ENCODE measurements at regions not wholly inside any gene's neighbourhood (a gene's known extent, or its start where the extent isn't known, plus 50 kb on each side); places are given as distances from the start of the nearest gene placed in this dataset.
A peak's percentile ranks its signal among the peaks of the same experiment; 100 is the strongest.
"Not testable (repeated sequence)": the region's sequence is repeated elsewhere in the genome, so short reads cannot be mapped to it uniquely, and the experiment has no call there.

DNA sequence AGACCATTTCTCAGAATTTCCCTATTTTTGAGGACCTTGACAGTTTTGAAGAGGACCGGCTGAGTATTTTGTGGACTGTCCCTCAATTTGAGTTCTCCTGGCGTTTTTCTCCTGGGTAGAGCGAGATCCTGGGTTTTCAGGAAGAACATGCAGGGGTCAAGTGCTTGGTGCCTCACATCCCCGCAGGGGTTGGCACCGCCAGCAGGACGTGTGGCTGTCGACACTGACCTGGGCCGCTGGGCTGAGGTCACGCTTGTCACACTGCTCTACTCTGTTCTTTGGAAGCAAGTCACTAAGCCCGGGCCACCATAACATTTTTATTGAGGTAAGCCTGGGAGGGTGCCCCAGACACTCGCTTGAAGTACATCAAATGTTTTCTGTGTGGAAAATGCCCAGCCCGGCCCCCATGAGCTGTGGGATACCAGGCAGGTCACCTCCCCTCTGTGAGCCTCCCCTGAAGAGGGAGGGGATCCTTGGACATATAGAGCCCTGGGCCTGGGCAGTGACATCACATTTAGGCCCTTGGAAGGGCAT, 112.0 kb downstream of the NPIPB11 start:
- DNase-seq, result not testable (repeated sequence)

DNA sequence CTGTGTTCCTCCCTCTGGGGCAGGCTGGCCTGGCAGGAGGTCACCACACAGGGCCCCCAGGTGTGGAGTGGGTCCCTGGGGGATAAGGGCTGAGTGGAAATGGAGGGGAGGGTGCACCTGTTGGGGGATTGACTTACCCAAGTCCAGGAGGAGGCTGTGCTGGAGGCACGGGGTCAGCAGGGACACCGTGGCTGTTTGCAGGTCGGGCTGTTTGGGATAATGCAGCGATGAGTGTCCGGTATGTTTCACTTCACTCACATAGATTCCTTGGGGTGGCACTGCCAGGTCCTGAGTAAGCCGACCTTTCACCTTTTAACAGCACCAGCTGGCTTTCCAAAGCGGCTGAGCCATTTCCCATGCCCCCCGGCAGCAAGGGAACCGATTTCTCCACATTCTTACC, 113.0 kb downstream of the NPIPB11 start:
- DNase-seq, result not testable (repeated sequence)

DNA sequence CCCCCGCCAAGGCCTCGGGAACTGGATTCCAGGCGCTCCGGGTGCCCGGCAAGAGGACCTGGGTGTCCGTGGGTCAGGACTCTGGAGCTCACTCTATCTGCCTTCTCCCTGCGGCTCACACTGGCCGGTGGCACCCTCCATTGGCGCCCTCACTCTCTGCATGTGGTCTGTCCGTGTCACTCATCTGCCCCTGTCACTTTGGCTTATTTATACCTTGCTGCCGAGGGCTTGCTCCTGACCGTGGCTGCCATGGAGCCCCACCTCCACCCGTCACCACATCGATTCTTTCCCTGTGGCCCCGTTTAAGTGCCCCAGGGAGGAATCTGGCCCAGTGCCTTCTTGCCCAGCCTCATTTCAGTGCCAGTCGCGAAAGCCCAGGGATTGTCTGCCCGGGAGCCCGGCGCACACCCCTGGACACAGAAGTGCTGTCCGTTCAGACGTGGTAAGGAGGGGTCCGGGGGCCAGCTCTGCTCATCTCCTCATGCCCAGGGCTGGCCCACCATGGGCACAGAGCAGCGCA, 113.5 kb downstream of the NPIPB11 start:
- not testable (repeated sequence) for DNase-seq

DNA sequence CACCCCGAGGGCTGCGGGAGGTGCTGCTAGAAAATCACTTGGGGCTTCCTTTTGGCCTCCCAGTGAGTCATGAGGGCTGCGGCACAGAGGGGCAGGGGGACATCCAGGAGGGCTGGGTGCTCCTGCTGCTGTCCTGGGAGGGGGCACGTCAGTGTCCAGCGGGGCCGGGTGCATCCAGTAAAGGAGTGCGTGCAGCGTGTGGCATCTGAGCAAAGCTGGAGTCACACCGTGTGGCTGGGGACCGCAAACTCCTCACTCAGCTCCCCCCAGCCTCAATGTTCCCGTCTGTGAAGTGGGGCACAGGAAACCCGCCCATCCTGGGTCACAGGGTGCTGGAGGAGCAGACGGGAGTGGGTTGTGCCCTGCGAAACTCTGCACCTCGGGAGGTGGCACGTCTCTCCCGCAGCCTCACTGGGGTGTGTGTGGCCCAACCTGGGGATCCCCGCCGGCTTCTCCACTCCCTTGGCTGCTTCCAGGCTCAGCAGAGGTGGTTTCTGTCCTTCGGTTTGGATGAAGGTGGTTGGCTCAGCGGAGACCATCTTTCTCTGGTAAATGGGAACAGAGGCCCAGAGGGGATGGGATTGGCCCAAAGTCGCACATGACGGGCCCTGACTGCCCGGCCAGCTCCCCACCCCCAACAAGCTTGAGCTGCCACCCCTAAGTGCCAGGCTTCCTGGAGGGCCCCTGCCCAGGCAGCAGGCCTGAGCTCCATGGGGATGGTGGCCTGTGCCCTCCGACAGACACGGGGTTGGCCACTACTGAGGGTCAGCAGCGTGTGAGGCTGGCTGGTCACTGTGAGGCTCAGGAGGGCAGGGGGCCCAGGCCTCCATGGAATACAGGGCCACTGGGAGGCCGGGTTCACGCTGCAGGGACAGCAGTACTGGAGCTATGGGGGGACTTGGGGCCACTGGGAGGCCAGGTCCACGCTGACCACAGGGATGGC, 114.9 kb downstream of the NPIPB11 start:
- DNase-seq, result peak; percentile 2

DNA sequence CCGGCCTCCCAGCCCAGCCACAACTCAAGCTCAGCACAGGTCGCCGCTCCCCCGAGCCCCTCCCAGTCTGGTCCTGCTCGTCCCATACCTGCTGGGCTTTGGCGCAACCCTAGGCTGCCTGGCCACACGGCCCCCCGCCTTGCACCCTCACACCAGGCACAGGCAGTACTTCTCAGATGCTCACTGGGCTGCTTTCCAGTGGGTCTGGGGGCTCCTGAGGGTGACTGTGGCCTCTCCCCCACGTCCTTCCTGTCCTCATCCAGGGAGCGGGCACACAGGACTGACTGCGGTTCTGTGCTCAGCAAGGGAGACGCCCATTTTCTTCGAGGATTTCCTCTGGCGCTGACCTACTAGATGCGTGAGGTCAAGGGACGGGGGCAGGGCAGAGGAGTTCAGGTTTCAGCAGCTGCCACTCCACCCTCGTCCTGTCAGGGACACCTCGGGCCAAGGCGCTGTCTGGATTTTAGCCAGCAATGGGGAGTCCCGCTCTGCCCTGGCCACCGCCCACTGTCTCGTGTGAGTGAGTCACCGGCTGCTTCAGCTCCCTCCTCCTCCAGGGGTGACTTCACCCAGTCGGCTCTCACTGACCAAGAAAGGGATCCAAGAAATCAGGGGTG, 115.8 kb downstream of the NPIPB11 start:
- peak; percentile 74 for DNase-seq

DNA sequence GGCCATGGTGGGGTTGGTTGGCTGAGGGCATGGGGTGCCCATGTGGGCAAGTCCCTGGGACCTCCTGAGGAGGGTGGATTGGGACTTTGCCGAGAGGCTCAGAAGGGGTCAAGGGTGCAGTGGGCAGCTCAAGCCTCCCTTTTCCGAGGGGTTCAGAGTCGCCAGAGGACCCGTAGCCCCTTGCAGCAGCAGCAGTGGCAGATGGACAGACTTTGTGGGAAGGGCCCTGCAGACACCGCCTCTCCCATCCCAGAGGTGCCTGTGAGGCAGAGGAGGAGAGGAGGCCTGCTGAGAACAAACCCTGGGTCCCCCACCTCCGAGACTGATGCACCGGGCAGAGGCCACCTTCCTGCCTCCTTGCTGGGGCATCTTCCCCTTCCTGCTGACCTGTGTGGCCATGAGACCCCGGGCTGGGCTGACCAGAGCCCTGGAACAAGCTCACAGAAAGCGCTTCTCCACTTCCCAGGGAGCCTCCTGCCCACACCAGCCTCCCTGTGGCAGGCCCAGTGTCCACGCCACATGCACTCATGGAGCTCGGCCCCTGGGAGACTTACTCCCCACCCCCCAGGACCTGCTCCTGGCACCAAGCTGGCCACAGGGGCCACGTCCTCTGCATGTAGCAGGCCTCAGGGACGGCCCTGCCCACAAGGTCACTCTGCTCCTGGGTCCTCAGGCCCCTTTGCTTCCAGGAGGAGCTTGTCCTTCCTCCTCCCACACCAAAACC, 116.8 kb downstream of the NPIPB11 start:
- not testable (repeated sequence) for DNase-seq

DNA sequence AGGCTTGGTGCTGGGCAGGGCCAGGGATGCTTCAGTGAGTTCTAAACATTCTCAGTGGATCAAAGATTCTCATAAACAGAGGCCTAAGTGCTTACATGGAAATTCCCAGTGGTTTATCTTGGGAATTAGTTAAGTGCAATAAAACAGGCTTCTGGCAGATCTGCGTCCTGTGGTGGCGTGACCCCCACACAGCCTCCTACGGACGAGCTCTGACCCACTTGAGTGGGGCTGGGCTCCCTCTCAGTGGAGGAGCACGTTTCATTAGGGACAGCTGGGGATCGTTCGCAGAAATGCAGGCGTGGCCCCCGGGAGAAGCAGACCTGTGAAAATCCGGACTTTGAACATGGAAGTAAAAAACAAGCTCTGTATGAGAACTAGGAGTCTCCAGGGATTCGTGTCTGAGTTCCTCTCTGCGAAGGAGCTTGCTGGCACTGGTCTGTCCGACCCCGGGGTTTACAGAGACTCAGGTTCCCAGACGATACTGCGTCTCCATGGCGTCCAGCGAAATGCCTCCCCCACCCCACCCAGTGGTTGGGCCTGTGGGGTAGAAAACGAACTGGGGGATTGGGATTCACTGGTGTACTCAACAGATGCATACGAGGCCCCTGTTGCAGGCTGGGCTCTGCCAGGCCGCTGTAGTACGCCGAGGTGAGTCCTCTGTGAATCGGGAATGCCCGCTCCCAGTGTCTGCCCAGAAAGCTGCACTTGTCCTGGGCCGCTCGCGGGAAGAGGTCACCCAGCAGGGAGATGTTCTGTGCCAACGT, 117.6 kb downstream of the NPIPB11 start:
- not testable (repeated sequence) for DNase-seq

DNA sequence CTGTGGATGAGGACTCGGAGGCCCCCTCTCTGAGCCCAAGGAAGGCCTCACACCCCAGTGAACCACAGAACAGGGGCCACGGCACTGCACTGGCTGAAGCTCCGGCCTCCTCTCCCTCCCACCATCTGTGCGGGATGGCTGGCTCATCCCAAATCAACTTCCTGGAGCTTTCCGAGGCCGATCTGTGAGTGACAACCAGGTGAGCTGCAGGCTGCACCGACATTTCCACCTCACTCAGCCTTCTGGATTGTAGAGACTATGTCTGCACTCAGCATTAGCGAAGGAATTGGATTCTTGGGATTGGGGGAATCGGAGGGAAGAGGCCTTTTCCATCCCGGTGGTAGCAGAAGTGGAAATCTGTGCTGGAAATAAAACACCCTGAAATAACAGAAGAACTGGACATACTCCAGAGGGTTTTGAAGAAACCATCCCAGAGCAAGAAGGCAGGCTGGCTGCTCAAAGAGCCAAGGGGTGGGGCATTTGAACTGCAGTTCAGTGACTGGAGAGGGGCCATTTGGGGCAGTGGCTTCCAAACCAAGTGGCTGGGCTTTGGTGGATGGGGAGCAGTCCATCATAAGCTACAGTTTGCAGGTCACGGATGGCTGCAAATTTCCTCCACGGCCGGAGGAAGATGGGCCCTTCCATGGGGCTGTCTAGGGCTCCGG, 118.5 kb downstream of the NPIPB11 start:
- DNase-seq, result not testable (repeated sequence)

DNA sequence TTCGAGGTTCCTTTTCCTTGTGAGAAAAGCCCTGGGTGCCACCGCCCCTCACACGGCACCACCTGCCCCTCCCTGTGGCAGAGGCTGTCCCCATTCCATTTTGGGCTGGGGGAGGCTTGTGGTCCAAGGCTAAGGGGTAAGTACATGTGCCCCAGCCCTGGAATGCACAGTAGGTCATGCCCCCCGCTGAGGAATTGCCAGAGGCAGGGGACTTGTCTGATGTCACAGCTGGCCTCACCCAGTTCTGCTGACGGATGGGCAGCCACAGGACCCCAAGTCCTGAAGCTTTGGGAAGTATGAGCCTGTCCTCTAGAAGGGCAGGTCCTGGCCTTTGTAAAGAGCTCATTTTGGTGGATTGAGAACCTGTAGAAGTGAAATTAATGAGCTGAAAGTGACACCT, 119.3 kb downstream of the NPIPB11 start:
- DNase-seq, result not testable (repeated sequence)

DNA sequence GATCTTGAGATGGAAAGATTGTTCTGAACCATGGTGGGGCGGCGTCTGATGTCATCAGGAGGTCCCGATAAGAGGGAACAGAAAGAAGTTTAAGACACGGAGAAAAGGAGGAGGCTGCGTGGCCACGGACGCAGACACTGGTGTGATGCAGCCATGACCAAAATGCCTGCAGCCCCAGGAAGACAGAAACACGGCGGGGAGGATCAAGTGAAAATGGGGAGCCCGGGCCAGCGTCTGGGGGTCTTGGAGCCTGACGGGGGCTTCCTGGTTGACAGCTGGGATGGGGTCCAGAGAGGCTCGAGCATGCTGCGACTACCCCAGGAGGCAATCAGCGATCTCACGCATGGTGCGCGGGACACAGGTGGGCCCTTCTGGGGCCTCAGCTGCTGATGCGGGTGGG, 119.7 kb downstream of the NPIPB11 start:
- DNase-seq, result not testable (repeated sequence)

DNA sequence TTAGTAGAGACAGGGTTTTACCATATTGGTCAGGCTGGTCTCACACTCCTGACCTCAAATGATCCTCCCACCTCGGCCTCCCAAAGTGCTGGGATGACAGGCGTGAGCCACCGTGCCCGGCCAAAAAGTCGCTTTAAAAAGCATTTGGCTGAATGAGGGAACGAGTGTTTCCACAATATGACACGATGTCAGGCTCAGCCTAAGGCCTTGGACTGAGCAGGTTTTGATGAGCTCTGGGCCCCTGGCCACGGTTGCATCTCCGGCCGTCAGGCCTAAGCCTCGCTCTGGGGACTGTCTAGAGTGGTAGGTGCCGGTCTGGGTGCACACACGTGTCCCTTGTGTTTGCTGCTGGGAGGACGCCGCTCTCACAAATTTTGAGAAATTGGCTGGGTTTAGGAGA, 120.3 kb downstream of the NPIPB11 start:
- DNase-seq, result not testable (repeated sequence)

DNA sequence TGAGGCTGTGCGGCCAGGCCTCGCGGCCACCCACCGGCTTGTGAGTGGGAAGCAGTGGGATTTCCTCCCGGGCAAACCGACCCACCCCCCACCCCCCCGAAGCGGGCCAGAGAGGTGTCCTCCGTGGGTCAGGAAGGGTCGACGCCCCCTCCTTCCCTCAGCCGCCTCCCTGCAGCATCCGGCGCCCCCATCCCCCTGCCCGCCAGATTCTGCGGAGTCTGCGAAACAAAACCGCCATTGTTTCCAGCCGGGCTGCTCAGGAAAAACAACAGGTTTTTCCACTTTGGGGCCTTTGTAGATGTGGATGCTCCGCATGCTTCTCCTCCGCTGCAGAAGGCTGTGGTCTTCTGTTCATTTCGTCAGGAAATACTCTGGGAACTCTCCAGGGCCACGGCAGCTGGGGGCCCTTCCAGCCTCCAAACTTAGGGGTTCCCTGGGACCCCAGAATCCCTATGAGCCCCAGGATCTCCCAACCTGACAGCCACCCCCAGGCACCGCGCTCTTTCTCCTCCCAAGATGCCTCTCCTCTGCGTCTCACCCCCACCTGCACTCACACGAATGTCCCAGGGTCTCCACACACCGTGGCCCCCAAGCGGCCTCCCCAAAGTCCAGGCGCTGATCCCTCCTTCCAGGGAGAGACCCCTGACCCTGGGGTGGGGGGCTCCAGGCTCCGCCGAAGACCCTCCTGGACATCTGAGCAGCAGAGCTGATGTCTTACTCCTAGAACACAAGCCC, 121.2 kb downstream of the NPIPB11 start:
- not testable (repeated sequence) for DNase-seq

DNA sequence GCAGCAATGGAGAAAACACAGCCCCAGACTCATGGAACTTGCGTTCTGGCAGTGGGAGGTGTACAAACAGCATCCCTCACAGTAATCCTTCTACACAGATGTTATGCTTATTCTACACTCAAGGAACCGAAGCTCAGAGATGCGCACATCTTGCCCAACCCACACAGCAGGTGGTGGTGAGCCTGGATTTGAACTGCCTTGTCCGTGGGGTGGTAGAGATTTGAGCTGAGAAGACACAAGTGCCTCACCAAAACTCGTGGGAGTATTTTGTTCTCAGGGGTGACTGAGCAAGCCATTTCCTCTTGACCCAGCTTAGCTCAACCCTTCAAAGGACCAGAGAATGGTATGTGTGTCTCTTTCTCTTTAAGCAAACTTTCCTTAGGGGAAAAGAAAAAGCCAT, 121.8 kb downstream of the NPIPB11 start:
- DNase-seq, result not testable (repeated sequence)

DNA sequence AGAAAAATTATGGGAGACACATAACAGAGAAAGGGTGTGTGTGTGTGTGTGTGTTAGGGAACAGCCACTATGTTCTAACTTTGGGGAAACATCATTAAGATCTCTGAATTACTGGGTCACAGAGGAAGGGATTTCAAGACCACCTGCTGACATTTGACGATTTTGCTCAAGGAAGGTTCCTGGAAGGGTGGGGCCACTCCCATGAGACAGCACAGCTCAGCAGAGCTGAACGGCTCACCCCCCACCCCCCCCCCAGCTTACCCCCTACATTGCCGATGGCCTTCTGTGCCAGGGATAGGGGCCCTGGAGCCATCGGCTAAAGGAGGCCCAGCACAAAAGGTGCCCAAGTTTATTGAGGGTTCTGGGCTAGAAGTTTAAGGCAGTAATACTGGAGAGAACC, 122.4 kb downstream of the NPIPB11 start:
- DNase-seq, result not testable (repeated sequence)

DNA sequence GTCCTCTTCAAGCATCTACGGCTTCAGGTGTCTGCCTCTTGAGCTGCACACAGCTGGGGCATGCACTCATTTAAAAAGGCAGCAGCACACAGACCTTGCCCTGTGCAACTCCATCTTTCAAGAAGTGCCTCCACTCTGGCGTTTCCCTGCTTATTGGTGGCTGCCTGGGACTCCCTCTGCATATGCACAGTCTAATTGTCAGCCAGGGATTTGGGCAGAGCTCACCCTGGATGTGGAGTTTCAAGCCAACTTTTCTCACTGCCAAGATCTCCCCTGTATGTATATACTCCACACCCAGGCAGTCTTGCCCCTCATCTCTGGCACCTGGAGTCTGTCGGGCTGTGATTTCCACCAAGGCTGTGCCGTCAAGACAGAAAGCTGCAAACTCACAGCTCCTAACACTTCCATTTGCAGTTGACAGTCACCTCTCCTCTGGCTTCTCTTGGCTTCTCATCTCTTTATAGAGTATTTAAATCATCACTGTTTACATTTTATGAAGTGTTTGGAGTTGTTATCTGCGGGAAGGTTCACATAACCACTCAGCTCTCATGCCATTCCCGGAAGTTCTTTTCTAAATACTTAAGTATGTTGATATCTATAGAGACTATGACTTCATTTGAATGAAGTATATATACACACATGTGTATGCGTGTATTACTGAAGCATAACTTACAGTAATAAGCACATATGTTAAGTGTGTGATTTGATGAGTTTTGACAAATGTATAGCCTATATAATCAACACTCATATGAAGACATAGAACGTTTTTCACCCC, 128.2 kb downstream of the NPIPB11 start:
- not testable (repeated sequence) for DNase-seq

DNA sequence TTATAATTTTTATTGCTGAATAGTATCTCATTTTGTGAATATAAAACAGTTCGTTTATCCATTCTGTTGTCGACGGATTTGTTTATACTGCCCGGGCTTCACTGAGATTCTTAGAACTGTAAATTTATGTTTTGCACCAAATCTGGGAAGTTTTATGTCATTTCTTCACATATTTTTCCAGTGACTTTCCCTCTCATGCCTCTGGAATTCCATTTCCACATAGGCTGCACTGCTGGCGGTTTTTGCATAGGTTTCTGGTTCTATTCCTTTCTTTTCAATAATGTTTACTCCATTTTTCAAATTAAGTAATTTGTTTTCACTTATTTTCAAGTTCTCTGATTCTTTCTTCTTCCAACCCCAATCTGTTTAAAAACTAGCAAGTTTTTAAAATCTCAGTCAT, 130.1 kb downstream of the NPIPB11 start:
- not testable (repeated sequence) for DNase-seq

DNA sequence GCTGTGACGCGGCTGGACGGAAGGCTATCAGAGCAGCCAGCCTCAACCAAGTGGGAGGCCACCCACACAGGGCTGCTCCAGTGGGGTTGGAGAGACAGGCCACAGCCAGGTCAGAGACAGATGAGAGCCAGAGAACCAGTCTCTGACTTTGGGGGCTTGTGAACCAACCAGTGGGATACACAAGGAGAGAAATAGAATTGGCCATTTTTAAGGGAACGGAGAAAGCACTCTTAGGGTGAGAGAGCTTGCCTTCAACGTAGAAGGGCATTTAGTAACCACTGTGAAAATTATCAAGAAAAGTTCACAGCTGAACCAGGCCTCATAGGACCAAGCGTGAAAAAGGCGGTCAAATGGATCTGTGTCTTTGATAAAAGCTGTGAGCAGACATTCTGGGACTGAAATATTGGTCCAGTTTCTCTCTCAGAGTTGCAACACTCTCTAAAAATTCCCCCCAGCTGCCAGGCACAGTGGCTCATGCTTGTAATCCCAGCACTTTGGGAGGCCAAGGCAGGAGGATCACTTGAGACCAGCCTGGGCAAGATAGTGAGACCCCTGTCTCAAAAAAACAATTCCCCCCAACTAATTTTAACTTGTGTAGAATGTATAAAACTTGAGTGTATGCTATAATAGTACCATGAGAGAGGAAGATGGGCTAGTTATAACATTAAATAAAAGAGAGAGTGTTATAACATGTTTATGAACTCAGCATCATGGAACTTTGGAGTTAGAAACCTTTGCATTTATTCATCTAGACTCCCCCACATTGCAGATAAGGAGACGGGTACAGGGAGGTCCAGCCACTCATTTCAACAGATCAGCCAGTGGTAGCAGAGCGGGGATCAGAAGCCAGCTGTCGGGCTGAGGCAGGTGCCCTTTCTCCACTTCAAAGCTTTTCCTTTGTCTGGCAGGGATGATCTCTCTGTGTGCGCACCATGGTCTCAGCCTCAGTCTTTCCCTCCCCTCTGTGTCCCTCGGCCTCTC, 132.2 kb downstream of the NPIPB11 start:
- DNase-seq, result not testable (repeated sequence)

DNA sequence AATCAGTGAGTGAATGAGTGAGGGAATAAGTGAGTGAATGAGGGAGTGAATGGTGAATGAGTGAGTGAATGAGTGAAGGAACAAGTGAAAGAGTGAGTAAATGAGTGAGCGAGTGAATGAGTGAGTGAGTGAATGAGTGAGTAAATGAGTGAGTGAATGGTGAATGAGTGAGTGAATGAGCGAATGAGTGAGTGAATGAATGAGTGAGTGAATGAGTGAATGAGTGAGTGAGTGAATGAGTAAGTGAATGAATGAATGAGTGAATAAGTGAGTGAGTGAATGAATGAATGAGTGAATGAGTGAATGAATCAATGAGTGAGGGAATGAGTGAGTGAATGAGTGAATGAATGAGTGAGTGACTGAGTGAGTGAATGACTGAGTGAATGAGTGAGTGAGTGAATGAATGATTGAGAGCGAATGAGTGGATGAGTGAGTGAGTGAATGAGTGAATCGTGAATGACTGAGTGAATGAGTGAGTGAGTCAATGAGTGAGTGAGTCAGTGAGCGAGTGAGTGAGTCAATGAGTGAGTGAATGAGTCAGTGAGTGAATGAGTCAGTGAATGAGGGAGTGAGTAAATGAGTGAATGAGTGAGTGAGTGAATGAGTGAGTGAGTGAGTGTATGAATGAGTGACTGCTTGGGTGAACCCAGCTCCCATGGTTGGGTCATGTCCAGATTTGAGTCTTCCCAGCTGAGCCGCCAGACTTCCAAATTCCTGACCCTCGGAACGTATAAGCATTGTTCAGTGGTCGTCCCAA, 133.0 kb downstream of the NPIPB11 start:
- DNase-seq, result peak; percentile 1
